Activated CD8-positive, alpha-beta memory T cell treated with anti-CD3 and anti-CD28 coated beads for 48 hours (primary cell): ENCODE measurements at regions not wholly inside any gene's neighbourhood (a gene's known extent, or its start where the extent isn't known, plus 50 kb on each side); places are given as distances from the start of the nearest gene placed in this dataset.

Experiments used
- DNase-seq, 3 experiments: peaks; one replicate each; pipeline ENCODE4 v3.0.0-alpha.2; 2020; ENCODE audit warnings: low read depth in 2 of 3, low spot score in 2 of 3

DNA sequence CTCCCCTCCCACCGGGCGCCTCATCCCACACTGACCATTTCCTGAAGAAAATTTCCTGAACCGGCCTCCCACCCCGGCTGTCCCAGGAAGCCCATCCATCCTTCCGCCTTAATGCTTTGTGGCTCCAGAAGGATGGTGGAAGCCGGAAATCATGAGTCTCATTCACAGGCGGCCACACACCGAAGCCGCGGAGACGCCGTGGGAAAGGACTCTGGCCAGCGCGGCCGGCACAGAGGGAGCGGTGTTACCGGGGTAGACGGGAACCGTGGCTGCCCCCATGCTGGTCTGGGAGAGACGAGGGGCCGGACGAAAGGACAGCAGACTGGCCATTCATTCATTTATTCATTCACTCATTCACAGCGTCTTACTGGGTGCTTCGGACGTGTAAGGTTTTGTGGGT, 326.8 kb downstream of the SEC14L1 start:
- DNase-seq: no peak

DNA sequence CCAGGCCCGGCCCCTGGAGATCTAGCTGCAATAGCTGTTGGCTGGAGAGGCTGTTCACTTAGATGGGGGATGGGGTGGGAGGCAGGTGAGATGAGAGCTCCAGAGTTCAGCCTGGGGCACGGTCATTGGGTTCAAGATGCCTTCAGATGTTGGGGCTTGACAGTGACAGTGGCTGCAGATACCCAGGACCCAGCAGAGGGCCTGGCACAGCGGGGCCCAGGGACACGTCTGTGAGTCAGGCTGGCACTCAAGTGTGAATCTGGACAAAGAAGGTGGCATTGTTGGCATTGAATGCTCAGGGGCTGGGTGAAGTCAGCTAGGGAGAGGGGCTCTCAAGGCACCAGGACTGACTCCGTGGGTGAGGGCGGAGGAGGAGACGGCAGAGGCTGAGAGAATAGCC, 328.1 kb downstream of the SEC14L1 start:
- no peak for DNase-seq

DNA sequence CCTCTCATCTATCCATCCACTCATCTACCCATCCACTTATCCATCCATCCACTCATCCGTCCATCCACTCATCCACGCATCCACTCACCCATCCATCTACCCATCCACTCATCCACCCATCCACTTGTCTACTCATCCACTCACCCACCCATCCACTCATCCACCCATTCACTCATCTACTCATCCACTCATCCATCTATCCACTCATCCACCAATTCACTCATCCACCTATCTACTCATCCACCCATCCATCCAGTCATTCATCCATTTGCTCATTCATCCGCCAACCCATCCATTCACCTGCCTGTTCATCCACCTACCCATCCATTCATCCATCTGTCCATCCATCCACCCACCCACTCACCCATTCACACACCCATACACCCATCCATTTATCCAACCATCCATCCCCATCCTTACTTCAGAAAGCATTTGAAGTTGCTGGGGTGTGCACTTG, 329.6 kb downstream of the SEC14L1 start:
- DNase-seq: no peak

- no peak for DNase-seq
Observed at GRCh38 chr17:77470800-77471733, 330.3 kb downstream of the SEC14L1 start.

DNA sequence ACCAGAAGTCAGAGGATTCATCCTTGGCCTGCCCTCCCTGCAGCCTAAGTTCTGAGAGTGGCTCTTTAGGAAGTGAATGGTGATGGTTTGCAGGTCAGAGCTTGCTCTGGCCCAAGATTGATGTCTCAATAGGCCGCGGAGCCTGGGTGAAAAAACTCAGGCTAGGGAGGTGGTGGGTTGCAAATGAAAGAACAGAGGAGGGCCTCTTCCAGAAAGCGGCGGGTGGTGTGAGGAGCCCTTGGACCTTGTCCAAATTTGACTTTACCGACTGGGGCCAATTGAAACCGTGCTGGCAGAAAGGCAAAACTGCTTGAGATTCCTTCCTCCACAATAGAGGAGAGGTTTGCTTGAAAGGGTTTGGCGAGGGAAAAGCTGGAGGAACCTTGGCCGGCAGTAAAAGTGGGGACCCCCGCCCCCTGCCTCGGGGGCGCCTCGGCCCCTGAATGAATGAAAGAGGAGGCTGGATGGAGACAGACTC, 331.3 kb downstream of the SEC14L1 start:
- DNase-seq: no peak

GRCh38 chr17:77472468-77473310, 331.9 kb downstream of the SEC14L1 start:
- no peak for DNase-seq

DNA sequence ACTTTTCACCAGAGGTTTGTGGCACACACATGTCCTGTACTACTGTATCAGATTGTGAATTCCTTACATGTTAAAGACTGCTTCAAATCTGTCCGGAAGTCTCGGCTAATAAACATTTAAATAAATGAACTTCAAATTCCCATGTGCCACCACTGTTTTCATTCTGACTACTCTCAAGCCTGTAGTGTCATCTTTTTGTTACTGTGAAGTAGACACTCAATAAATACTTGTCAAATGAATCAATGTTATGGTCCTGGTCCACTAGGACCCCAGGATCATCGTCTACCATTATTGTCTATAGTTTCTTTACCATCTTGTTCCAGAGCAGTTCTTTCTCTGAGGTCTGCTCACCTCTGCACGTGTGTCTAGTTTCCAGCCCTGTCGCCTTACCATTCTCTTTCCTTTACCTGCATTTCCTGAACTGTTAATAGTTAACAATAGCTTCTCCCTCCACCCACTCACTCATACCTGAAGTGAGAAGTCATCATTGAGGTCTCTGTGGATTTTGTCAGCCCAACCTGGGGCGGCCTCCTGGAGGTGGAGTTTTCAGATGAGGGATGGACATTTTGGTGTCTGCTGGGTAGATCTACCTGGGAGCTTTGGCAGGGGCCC, 333.0 kb downstream of the SEC14L1 start:
- DNase-seq: no peak

DNA sequence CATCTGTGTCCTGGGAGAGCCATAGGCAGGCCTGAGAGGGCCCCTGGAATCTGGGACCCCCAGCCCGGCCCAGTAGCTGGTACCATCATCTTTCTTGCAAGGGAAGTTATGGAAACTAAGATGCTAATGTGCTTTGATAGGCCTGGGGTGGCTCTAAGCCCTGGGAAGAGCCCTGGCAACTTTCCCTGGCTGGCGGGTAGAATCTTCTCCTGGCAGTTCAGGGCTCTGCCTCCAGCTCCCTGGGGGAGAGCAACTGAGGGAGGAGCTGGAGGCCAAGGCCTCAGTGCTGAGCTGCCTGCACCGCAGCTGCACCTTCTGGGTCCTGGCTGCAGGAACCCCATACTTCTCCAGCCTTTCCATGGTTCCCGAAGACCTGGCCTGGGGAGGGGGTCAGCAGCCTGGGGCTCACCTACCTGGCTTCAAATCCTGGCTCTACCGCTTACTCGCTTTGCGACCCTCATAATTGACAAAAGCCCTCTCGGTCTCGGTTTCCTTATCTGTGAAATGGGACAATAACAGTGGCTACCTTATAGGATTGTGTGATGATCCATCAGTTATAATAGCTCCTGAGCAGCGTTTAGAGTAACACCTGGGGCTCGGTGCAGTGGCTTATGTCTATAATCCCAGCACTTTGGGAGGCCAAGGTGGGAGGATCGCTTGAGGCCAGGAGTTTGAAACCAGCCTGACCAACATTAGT, 333.7 kb downstream of the SEC14L1 start:
- DNase-seq: no peak

DNA sequence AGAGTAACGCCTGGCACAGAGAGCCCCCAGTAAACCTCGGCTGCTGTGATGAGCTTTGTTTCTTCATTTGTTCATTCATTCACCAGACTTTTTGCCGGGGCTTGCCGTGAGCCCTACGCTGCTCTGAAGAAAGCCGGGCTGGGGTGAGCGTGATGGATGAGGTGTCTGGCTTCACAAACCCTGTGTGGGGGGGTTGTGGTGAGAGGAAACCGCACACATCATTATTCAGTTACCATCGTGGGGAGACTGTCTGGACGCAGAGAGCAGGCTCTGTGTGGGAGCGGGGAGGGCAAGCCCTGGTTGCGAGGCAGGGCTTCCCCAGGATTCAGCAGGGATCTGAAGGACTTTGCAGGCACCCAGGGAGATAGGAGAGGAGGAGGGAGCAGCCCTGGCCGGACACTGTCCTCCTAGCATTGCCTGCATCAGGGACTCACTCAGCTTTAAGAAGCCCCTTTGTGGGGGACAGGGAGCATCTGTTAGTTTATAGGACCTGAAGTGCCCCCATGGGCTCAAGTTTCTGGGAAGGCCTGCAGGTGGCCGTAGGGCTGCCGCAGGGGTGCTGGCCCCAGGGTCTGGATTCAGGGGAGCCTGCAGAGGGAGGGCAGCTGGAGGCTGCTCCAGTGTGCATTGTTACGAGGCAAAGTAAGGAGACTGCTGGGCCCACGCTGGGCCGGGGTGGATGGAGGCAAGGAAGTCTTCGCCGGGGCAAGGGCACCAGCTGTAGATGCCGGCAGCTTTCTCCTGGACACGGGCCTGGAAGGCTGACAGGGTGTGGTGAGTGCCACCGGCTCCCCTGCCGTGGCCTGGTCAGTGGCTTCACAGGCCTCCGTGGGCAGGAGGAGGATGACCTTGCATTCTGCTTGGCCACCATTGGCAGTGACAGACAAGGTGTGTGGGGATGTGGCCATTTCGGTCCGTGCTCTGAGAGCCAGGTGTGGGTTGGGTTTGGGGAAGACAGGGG, 334.5 kb downstream of the SEC14L1 start:
- peak in 1 of 3 experiments; percentile 60 for DNase-seq

GRCh38 chr17:77476006-77476405, 335.2 kb downstream of the SEC14L1 start:
- no peak for DNase-seq

DNA sequence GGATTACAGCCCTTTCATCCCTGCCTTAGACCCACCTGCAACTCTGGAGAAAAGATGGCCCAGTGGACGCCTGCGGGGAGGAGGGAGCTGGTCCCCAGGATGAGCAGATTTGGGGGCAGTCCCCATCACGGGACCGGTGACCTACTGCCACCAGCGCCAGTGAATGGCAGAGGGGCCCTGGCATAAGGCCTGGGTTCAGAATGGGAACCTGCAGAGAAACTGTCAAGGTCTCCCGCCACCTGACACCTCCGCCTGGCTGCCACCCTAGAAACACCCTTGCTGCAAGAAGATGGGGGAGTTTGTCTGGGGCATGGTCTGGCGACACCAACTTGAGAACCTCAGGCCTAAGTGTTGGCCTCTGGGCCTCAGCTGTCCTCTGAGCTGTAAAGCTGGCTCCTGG, 335.7 kb downstream of the SEC14L1 start:
- no peak for DNase-seq

- no peak for DNase-seq
Observed at GRCh38 chr17:77476931-77477805, 336.4 kb downstream of the SEC14L1 start.

DNA sequence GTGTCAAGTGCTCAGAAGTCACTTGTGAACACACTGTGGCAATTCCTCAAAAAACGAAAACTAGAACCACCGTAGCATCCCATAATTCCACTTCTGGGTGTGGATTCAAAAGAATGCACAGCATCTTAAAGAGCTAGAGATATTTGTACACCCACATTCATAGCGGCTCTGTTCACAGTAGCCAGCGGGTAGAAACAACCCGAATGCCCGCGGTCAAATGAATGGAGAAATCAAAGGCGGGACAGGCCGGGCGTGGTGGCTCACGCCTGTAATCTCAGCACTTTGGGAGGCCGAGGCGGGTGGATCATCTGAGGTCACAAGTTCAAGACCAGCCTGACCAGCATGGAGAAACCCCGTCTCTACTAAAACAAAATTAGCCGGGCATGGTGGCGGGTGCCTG, 337.5 kb downstream of the SEC14L1 start:
- DNase-seq: no peak

DNA sequence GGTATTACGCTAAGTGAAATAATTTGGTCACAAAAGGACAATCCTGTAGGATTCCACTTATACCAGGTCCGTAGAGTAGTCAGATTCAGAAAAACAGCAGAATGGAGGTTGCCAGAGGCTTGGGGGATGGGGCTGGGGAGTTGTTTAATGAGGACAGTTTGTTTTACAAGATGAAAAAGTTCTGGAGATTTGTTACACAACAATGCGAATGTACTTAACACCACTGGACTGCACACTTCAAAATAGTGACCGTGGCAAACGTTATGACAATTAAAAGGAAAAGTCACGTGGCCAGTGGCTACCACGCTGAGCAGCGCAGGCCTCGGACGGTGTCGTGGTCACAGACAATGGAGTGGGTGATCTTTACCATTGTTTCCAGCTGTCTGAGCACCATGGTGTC, 338.1 kb downstream of the SEC14L1 start:
- no peak for DNase-seq

DNA sequence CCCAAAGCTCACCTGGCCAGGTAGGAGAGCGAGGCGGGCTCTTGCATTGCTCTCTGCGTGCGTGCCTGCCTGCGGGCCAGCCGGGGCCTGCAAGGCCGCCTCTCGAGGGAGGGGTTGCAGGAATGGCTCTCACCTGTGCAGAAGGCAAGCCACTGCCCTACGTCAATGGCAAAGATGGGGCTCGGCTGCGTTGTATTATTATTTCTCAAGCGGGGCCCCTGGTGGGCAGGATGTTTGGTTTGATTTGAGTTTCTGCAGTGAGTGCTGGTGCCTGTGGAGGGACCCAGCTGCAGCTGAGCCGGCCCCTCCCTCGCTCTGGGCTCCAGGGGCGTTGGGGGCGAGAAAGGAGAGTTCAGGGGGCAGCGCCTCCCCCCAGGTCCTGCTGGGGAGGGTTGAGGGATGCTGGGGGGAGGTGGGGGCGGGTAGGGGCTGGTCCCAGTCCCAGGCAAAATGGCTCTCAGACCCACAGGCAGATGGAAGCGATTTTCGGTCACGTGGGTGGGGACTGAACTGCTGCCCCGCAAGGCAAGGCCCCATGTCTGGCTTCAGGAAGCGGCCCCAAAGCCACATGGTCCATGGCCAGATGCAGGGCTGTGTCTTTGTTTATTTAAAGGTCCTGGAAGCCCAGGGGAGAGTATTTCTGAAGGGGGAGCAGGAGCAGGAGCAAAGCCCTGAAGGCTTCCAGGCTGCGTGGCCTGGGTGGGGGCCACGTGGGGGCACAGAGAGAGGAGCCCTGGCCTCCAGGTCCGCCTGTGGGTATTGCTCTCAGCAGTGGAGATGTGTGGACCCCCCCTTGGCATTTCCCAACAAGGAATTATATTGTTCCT, 338.8 kb downstream of the SEC14L1 start:
- no peak for DNase-seq

- no peak for DNase-seq
Observed at GRCh38 chr17:77480199-77480508, 339.4 kb downstream of the SEC14L1 start.

DNA sequence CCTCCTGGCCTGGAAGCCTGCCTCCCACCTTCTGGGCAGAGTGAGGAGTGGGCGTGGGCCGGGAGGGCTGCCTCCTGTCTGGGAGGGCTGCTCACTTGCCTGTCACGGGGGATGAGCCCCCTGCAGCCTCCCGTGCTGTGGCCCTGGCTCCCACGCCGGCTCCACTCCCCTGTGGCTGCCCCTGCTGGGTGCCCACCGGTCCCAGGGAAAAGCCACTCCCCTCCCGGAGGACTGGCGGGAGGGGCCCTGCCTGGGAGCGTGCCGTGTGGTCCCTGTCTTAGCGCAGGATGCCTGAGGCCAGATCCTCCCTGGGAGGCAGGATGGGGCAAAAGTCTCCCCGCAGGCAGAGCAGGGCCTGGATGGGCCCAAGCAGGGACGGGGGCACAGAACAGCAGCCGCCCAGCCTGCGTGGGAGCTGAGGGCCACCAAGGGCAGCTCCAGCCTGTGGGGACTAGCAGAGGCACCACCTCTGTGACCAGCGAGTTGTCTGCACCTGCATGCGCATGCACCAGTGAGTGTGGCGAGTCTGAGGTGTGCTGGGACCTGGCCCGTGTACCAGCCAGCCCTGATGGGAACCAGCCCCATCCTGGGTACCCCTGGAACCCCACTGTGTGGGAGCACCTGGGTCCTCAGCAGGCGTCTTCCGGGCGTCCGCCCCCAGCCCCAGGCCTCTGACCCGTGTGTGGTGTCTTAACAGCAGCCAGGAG, 339.9 kb downstream of the SEC14L1 start:
- DNase-seq: no peak
